HG02588 (cell line): ENCODE measurements at regions not wholly inside any gene's neighbourhood (a gene's known extent, or its start where the extent isn't known, plus 50 kb on each side); places are given as distances from the start of the nearest gene placed in this dataset.
A peak's percentile ranks its signal among the peaks of the same experiment; 100 is the strongest.

Experiments used
- ATAC-seq: cut with Tn5 transposase; IDR thresholded peaks from one replicate; pipeline ENCODE4 v1.9.1; 2021; ENCODE audit warnings: mild to moderate bottlenecking, moderate library complexity; ENCODE audit not compliant: unreplicated experiment

- no peak for ATAC-seq
These were observed 481.3 kb upstream of the CITED2 start for GRCh38 chr6:139855671-139856311.

GRCh38 chr6:139853302-139853992 is 479.0 kb upstream of the CITED2 start:
- ATAC-seq: no peak

GRCh38 chr6:139852488-139853140 is 478.2 kb upstream of the CITED2 start:
- no peak for ATAC-seq

- ATAC-seq: no peak
These were observed 477.6 kb upstream of the CITED2 start for GRCh38 chr6:139852067-139852466.

- no peak for ATAC-seq
These were observed 476.8 kb upstream of the CITED2 start for GRCh38 chr6:139851206-139851605.

GRCh38 chr6:139850512-139850911 is 476.1 kb upstream of the CITED2 start:
- no peak for ATAC-seq

GRCh38 chr6:139847457-139847813 is 473.0 kb upstream of the CITED2 start:
- no peak for ATAC-seq

GRCh38 chr6:139846538-139847456 is 472.3 kb upstream of the CITED2 start:
- no peak for ATAC-seq

GRCh38 chr6:139844907-139845306 is 470.5 kb upstream of the CITED2 start:
- ATAC-seq: no peak

- ATAC-seq: peak; percentile 85
These were observed 467.4 kb upstream of the CITED2 start for GRCh38 chr6:139841794-139842215.

- no peak for ATAC-seq
These were observed 465.2 kb upstream of the CITED2 start for GRCh38 chr6:139839506-139840156.

- ATAC-seq: no peak
These were observed 459.8 kb upstream of the CITED2 start for GRCh38 chr6:139834232-139834631.

- no peak for ATAC-seq
These were observed 459.1 kb upstream of the CITED2 start for GRCh38 chr6:139833592-139833991.

- no peak for ATAC-seq
These were observed 458.3 kb upstream of the CITED2 start for GRCh38 chr6:139832493-139833305.

- ATAC-seq: no peak
These were observed 455.1 kb upstream of the CITED2 start for GRCh38 chr6:139829576-139829975.

- ATAC-seq: no peak
These were observed 454.5 kb upstream of the CITED2 start for GRCh38 chr6:139828751-139829519.

GRCh38 chr6:139825935-139826374 is 451.5 kb upstream of the CITED2 start:
- no peak for ATAC-seq

GRCh38 chr6:139824864-139825263 is 450.4 kb upstream of the CITED2 start:
- ATAC-seq: no peak

GRCh38 chr6:139823808-139824126 is 449.3 kb upstream of the CITED2 start:
- ATAC-seq: no peak
